Thyroid gland (tissue), 4 donors: ENCODE measurements at regions not wholly inside any gene's neighbourhood (a gene's known extent, or its start where the extent isn't known, plus 50 kb on each side); places are given as distances from the start of the nearest gene placed in this dataset.

Experiments used
- DNase-seq, 2 donors: peaks; one replicate each; pipeline ENCODE4 v3.0.0-alpha.2; 2019
- H3K27ac ChIP-seq, 3 donors: fragments of 200-600 bp; sonication (generic); 1 replicate in 2 of 3; 2 replicates in 1 of 3; pipeline ENCODE4 v1.5.1; 2016 to 2019; ENCODE audit warnings: mild to moderate bottlenecking in 1 of 3, moderate library complexity in 1 of 3
- H3K27me3 ChIP-seq: fragments of 200-600 bp; sonication (generic); one replicate; pipeline ENCODE4 v1.5.1; 2019
- H3K36me3 ChIP-seq, 2 donors: fragments of 200-600 bp; sonication (generic); one replicate each; pipeline ENCODE4 v1.5.1; 2016 to 2019
- H3K4me1 ChIP-seq, 2 donors: fragments of 200-600 bp; sonication (generic); one replicate each; pipeline ENCODE4 v1.5.1; 2017 to 2019
- H3K4me3 ChIP-seq, 3 donors: fragments of 200-600 bp; sonication (generic); replicated peaks in 1 of 3; 1 replicate in 2 of 3; 2 replicates in 1 of 3; pipeline ENCODE4 v1.5.1; 2016; ENCODE audit warnings: mild to moderate bottlenecking in 1 of 3
- H3K9me3 ChIP-seq: fragments of 200-600 bp; sonication (generic); one replicate; pipeline ENCODE4 v1.5.1; 2017
- CTCF ChIP-seq, 6 experiments: fragments of 200-600 bp in 3 of 6; fragments of 450-650 bp in 3 of 6; sonication (generic) in 3 of 6; IDR thresholded peaks; one replicate each; pipeline ENCODE4 v1.5.1; 2016 to 2019; ENCODE audit warnings: antibody characterized with exemption in 6 of 6, mild to moderate bottlenecking in 2 of 6, inconsistent platforms in 1 of 6, moderate library complexity in 1 of 6
- POLR2A ChIP-seq, 2 donors: fragments of 450-650 bp; IDR thresholded peaks; one replicate each; pipeline ENCODE4 v1.6.1; 2017; ENCODE audit warnings: antibody characterized with exemption in 2 of 2, mild to moderate bottlenecking in 2 of 2, moderate library complexity in 1 of 2
- WGBS, 2 donors: methylation state at CpG; one replicate each; pipeline ENCODE4 v1.1.5; 2017; 5-methylcytosine and 5-hydroxymethylcytosine counted together
- intact Hi-C: fragments of 100-400 bp; cut with DNase I; formaldehyde crosslinking; loops from one replicate; pipeline ENCODE4 v1.15.1; 2023

- Histone ChIP-seq H3K36me3 (no peaks in the 10 kb centered on the region), H3K27ac (no peak overlapping the region), H3K9me3 (no peaks in the 10 kb centered on the region), H3K4me3 (no peak overlapping the region), H3K27me3 (no peaks in the 10 kb centered on the region), H3K4me1 (no peaks in the 10 kb centered on the region)
- DNase-seq = no peak
- no peak for TF ChIP-seq CTCF (IDR thresholded peaks at IDR 0.05)
- TF ChIP-seq POLR2A (IDR thresholded peaks at IDR 0.05) = no peak
- intact Hi-C loops = no loop called here
Measured at GRCh38 chr7:70949862-70950261, 182.1 kb upstream of the GALNT17 start.

GRCh38 chr7:70951271-70951962 is 180.5 kb upstream of the GALNT17 start:
- no peaks in the 10 kb centered on the region for H3K4me1 ChIP-seq
- TF ChIP-seq CTCF (IDR thresholded peaks at IDR 0.05) (no peak), POLR2A (IDR thresholded peaks at IDR 0.05) (no peak)
- no peak for DNase-seq
- H3K27ac ChIP-seq = no peak overlapping the region
- intact Hi-C loops = no loop called here
- no peak overlapping the region for H3K4me3 ChIP-seq
- H3K36me3 ChIP-seq = no peaks in the 10 kb centered on the region
- H3K27me3 ChIP-seq = no peaks in the 10 kb centered on the region
- WGBS, 2 donors = 80 to 86% methylated on average over 8 of the region's 8 CpGs
- no peaks in the 10 kb centered on the region for H3K9me3 ChIP-seq

- Histone ChIP-seq H3K27me3 (no peaks in the 10 kb centered on the region), H3K9me3 (no peaks in the 10 kb centered on the region), H3K4me1 (no peaks in the 10 kb centered on the region), H3K27ac (no peak overlapping the region), H3K4me3 (no peak overlapping the region), H3K36me3 (no peaks in the 10 kb centered on the region)
- 85 to 93% methylated on average over 8 of the region's 8 CpGs for WGBS, 2 donors
- DNase-seq = no peak
- TF ChIP-seq CTCF (IDR thresholded peaks at IDR 0.05) (no peak), POLR2A (IDR thresholded peaks at IDR 0.05) (no peak)
- intact Hi-C loops = no loop called here
Measured at GRCh38 chr7:70952311-70952710, 179.6 kb upstream of the GALNT17 start.

GRCh38 chr7:70953331-70953741 is 178.6 kb upstream of the GALNT17 start:
- Histone ChIP-seq H3K9me3 (no peaks in the 10 kb centered on the region), H3K4me3 (no peak overlapping the region), H3K4me1 (no peaks in the 10 kb centered on the region), H3K27me3 (no peaks in the 10 kb centered on the region), H3K27ac (no peak overlapping the region), H3K36me3 (no peaks in the 10 kb centered on the region)
- DNase-seq = no peak
- 66 to 69% methylated on average over 6 of the region's 6 CpGs for WGBS, 2 donors
- intact Hi-C loops = no loop called here
- no peak for TF ChIP-seq CTCF (IDR thresholded peaks at IDR 0.05)
- TF ChIP-seq POLR2A (IDR thresholded peaks at IDR 0.05) = no peak

GRCh38 chr7:70953796-70954195 is 178.1 kb upstream of the GALNT17 start:
- Histone ChIP-seq H3K9me3 (no peaks in the 10 kb centered on the region), H3K4me3 (no peak overlapping the region), H3K27ac (no peak overlapping the region), H3K4me1 (no peaks in the 10 kb centered on the region), H3K27me3 (no peaks in the 10 kb centered on the region), H3K36me3 (no peaks in the 10 kb centered on the region)
- DNase-seq = no peak
- intact Hi-C loops = no loop called here
- no peak for TF ChIP-seq CTCF (IDR thresholded peaks at IDR 0.05)
- no peak for TF ChIP-seq POLR2A (IDR thresholded peaks at IDR 0.05)
- 47% methylated on average over 6 of the region's 6 CpGs for WGBS, 2 donors
